ENCODE measurements at regions not wholly inside any gene's neighbourhood (a gene's known extent, or its start where the extent isn't known, plus 50 kb on each side); places are given as distances from the start of the nearest gene placed in this dataset.
"Not testable (repeated sequence)": the region's sequence is repeated elsewhere in the genome, so short reads cannot be mapped to it uniquely, and the experiment has no call there.

- not testable (repeated sequence) for TF ChIP-seq CTCF (IDR thresholded peaks at IDR 0.05; ENCODE audit: poor library complexity, severe bottlenecking); POLR2AphosphoS5 (IDR thresholded peaks at IDR 0.05); MXI1 (conservative IDR thresholded peaks at IDR 0.05; ENCODE audit: poor library complexity, severe bottlenecking); RAD21 (conservative IDR thresholded peaks at IDR 0.05); TAF1 (IDR thresholded peaks at IDR 0.05; ENCODE audit: low read depth); SMC3 (conservative IDR thresholded peaks at IDR 0.05; ENCODE audit: poor library complexity)
Measured at GRCh38 chr1:120582135-120582534, 141.6 kb upstream of the NBPF26 start.

Measured in neural cell (in vitro differentiated cells).